ENCODE measurements at regions not wholly inside any gene's neighbourhood (a gene's known extent, or its start where the extent isn't known, plus 50 kb on each side); places are given as distances from the start of the nearest gene placed in this dataset.

DNA sequence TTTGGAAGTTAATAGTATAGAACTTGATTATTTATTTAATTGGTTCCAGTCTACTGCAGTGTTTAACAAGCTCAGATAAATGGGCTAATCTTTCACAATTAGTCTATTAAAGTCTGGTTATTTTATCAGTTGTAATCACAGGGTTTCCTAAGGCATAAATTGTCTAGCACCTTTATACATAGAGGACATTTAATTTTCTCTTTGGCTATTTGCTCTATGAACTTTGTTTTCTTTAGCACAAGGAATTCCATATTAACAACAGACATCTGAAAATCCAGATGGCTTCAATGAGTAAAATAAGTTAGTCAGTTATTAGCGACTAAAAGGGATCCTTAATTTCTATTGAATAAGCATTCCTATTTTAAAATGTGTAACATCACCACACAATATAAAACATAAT lies 1350.8 kb upstream of the SLC10A2 start:
- intact Hi-C loops (cut with micrococcal nuclease): no loop called here

DNA sequence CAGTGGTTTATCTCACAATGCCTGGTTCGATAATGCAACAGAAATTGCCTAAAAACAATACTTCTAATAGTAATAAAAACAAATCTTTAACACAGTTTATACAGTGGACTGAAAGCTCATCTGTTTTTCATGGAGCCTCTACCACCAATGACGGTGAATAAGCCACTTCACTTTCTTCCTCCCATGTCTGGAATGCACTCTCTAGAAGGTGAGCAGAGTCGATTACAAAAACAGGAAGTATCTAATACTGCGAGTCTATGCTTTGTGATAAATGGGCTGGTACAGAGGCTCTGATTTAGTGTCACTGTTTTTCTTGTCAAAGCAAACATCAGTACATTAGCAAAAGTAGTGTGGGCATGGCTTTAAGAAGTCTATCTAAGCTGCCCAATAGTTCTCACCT lies 1348.6 kb upstream of the SLC10A2 start:
- intact Hi-C loops (cut with micrococcal nuclease): no loop called here

DNA sequence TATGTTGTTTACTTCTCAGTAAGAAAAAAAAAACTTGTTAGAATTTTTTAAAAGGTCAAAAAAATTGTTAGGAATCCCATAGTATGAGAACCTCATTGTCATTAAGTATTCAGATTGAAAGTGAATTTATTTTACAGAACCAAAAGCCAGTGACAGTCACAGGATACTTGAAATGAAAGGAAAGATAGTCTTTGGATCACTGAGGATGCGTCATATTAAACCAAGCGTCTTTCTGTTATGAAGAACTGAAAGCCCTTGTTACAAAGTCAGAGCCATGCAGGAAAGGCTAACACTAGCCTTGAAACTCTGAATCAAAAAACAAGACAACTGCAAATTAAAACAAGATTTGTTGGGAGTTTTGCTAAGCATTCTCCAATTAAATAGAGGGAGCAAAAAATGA lies 1348.0 kb upstream of the SLC10A2 start:
- intact Hi-C loops (cut with micrococcal nuclease): no loop called here

DNA sequence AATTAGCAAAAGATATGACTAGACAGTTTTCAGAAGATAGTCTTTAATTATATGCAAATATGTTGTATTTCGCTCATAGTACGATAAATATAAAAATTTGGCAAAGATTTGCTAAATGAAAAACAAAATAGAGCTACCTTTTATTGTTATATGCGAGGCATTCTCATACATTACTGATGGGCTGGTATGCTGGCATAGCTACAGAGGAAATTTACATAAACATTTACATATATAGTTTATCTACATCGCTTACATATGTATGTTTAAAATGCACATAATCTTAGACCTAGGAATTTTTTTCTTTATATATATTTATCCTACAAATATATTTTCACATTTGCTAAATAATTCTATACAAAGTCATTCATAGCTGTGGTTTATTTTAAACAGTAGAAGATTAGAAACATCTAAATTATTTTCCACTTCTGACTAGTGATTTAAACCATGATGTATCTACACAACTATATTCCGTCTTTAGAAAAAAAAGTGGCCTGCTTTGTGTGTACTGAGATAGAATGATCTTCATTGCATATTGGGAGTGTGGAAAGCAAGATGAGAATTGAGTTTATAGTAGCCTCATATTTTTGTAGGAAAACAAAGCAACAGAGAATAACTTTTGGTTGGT lies 1345.0 kb upstream of the SLC10A2 start:
- intact Hi-C loops (cut with micrococcal nuclease): no loop called here

DNA sequence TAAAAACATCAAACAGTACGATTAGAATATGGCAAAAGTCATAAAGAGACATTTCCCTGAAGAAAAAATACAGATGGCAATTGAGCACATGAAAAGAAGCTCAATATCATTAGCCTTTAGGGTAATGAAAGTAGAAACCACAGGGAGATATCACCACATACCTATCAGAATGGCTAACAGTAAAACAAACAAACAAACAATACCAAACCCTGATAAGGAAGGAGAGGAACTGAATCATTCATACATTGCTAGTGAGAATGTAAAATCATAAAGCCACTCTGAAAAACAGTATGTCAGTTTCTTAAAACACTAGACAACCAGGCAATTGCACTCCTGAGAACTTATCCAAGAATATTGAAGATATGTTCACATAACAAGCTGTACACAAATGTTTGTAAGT lies 1342.5 kb upstream of the SLC10A2 start:
- intact Hi-C loops (cut with micrococcal nuclease): no loop called here

DNA sequence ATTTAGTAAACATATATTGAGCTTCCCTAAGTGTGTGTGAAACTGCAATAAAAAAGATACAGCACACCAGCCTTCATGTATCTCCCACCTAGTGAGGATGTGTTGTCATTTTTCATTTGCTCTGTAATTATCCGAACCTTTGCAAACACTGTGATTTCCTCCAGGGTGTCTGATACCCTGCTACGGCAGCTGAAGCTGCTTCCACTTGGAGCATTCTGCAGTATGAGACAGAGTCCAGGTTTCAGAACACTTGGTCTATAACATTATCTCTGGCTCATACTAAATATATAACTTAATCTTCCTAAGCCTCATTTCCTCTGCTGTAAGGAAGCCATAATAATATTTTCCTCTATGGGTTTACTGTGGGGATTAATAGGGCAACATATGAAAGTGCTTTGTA lies 1338.1 kb upstream of the SLC10A2 start:
- intact Hi-C loops (cut with micrococcal nuclease): no loop called here

DNA sequence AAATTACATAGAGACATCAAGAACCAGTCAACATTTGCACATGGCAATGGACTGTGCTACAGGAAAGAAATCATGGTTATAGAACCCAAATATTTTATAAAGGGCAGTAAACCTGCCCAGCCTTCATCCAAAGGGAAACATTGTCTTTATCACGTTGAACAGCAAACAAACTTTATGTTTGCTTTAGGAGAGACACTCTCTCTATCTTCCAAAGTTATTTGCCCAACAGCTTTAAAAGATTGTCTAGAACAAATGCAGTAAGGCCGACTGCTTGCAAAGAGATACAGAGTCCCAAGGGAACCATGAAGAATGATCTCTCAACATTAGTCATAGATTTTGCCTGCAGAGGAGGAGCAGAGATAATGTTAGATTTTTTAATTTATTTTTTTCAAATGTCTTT lies 1323.5 kb upstream of the SLC10A2 start:
- intact Hi-C loops (cut with micrococcal nuclease): no loop called here

DNA sequence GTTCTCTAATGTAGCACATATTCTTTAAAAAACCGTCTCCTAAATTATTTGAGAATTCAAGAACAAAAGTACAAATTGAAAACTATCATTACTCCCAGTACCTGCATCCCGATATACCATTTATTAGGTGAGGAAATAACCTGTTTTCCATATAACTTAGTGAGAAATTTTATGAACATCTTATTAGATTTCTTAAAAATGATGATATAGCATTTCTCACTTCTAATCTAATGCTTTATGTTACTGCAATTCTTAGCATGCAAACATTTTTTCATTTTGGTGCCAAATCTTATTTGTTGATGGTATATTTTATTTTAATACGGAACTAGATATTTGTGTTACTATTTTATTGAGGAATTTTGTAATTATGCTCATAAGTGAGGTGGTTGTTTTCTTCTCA lies 1321.3 kb upstream of the SLC10A2 start:
- intact Hi-C loops (cut with micrococcal nuclease): no loop called here

DNA sequence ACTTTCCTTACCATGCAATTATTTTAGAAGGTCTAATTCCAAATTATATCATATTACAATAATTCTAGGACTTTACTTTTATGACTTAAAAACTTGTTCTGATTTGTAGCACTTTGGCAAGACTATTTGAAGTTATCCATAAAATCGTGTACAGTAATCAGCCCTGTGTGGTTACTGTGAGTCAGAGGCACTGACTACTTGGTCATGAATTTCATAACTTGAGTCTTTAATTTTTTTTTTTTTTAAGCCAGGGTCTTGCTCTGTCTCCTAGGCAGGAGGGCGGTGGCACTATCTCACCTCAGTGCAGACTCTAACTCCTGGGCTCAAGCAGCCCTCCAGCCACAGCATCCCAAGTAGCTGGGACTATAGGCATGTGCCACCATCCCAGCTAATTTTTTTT lies 1319.2 kb upstream of the SLC10A2 start:
- intact Hi-C loops (cut with micrococcal nuclease): no loop called here

DNA sequence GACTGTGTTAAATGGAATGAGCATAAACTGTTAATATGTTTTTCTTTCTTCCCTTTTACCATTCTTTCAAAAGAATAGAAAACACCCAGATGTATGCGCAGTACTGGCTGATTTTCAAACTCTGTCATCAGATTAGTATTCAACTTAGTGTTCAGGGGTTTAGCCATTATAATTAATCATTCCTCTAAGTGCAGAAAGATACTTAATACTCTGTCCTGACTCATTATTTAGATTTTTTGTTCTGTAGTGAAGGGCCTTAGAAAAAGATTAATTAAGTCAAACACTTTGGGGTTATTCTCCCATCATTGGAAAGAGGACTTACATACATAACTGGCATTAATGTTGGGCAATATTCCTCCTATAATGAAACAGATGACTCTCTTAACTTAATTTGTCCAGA lies 1316.7 kb upstream of the SLC10A2 start:
- intact Hi-C loops (cut with micrococcal nuclease): no loop called here

DNA sequence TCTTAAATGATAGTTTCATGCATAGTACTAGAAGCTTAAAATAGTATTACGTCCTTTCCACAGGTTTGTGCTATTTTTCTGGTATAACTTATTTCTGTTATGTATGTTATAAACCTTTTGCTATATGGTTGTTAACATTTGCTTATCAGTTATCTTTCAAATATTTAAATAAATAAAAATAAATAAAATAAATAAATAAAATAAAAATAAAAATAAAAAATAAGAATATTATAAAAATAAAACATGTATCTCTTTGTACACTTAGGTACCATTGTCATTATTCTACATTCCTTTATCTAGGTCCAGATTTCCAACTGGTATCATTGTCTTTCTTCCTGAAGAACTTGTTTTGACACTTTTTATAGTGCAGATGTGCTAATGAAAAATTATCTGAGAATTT lies 1310.4 kb upstream of the SLC10A2 start:
- intact Hi-C loops (cut with micrococcal nuclease): no loop called here

DNA sequence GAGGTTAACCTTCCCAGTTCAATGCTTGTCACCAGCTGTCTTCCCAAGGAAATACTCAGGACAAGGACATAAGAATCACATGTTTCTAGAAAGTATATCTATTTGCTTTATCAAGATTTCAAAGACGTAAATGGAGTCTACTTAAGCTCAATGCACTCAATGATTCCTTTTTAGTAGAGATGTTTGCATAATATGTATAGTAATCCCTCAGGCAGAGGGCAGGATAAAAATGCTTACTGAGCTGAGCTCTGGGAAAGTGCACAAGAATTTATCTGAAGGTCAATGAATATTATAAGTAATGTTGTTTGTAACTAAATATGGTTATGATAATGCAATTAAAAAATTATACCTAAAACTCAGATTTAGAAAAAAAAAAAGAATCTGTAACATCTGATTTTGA lies 1309.4 kb upstream of the SLC10A2 start:
- intact Hi-C loops (cut with micrococcal nuclease): no loop called here

DNA sequence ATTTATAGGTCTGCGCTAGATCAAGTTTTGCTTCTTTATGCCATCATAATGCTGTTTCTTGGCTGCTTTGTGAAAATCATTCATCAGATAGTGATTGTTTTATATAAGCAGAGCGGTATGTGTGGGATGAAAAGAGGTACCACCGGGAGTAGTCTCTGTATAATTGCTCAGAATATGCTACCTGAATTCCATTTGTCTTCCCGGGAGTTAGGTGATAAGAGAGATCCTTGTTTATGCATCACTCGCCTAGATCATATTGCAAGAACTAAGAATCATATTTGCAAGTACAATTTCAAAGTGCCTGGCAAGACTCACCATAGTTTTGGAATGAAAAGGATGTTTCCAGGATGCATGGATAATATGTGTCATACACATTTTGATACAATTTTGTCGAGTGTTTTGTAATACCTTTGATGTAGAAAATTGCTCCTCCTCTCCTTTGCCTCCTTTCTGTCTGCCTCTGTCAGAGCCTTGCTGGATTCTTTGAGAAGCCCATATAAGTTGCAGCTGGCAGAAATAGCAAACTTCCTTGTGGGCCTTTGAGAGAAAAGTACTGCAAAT lies 1306.0 kb upstream of the SLC10A2 start:
- intact Hi-C loops (cut with micrococcal nuclease): no loop called here

DNA sequence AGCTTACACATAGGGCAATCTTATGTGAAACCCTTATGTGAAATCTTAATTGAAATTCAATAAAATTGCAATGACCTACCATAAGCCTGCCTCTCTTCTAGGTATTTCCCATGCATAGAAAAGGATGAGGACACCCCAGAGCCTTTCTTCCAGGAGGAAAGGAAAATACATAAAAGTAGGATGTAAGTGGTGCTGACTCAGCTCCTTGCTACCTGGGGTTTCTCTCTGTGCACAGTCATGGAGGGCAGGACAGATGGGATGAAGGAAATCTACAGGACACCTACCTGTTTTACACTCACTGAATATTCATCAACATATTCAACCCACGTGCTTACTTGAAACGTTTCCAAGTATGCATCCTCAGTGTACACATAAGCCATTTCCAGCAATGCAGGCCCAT lies 1299.2 kb upstream of the SLC10A2 start:
- intact Hi-C loops (cut with micrococcal nuclease): no loop called here

DNA sequence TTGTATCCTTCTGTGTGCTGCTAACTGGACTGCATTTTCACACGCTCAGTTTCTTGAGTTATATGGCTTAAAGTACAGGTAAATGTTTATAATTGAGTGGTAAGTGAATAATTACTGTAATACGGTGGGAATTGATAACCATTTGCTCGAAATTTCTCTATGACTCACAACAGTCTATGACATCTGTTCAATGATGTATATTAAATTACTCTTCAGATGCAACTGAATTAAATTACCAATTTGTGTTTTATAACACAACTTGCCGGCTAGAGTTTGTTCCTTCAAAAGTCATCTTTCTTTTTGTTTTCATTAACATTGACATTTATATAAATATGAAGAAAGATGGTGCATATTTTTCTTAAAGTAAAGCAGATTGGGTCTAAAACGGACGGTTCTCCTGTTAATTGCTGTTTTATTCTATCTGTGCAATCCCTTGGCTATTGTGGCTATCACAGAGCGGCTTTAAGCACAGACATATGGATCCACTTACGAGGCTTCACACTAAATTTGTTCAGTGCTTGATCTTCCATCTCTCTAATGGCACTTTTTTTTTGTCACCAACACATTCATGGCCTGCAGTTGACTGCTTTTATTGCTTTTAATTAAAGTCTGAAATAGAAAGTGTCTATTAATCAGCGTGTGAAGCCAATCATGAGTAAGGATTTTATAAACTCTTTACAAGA lies 1291.6 kb upstream of the SLC10A2 start:
- intact Hi-C loops (cut with micrococcal nuclease): no loop called here

DNA sequence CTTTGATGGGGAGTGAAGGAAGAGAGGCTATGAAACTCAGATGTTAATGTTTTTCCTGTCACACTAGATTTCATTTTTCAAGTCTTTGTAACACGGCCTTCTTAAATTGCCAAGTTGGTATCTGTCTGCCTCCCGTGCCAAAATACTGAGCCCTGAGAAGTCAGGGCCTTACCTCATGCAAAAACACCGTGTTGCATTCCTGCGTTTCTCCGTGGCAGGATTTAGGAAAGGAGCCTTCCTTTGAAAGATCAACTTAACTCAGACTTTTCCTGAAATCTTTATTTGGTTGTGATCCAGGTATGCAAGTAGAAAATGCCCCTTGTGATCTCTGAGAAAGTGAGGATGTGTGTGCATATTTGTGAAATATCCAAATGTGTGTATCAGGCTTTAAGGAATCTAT lies 1291.0 kb upstream of the SLC10A2 start:
- intact Hi-C loops (cut with micrococcal nuclease): no loop called here

DNA sequence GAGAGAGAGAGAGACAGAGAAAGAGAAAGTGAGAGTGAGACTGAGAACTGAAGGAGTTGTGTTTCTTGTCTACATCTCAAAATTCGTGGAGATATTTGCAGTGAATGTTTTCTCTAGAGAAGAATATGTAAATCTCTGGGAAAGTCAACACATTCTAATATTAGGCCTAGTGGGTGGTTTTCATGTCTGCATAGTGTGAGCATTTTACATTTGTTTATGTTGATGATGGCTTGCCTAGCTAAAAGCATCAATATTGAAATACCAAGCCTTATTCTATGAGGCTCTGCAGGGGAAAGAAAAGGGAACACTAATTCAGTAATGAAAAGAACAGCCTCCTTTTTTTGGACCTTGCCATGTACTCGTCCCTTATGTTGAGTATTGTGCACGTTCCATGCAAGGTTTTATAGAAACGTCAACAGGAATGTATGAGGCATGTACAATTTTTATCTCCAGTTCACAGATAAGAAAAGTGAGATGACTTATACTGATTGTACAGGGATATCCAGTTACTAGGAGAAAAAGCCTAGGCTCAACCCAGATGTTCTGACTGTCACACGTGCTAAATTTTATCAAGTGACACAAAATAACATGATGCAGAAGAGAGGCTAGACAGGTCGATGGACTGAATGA lies 1288.9 kb upstream of the SLC10A2 start:
- intact Hi-C loops (cut with micrococcal nuclease): no loop called here

DNA sequence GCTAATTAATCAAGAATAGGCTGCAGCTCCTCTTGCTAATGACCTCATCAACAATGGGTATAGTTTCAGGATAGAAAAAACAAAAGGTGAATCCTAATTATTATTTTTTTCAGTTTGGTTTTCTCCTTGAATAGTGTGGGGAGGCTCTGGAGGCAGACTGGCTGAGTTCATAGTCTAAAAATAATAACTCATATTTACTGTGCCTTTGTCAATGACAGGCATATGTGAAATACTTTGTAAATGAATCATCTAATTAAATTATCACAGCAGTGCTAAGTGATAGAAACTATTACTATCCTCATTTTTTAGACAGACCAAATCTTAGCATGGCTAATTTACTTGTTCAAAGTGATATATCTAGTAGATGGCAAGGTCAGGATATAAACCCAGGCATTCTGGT lies 1261.0 kb upstream of the SLC10A2 start:
- intact Hi-C loops (cut with micrococcal nuclease): no loop called here

DNA sequence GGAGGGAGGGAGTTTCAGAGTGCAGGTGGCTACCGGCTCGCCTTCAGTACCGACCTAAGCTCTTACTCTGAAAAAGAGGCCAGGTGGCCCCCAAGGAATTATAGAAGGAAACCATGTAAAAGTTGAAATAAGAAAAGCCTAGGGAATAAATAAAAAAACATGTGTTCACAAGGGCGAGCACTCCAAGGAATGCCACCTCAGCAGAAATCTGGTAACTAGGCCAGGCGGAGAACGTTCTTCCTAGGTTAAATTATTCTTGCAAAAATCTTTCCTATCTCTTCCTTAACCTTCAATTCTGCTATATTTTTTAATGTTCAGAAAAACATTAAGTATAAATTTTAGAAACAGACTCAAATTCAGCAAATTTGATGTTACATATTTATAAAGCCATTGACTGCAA lies 1260.3 kb upstream of the SLC10A2 start:
- intact Hi-C loops (cut with micrococcal nuclease): no loop called here

DNA sequence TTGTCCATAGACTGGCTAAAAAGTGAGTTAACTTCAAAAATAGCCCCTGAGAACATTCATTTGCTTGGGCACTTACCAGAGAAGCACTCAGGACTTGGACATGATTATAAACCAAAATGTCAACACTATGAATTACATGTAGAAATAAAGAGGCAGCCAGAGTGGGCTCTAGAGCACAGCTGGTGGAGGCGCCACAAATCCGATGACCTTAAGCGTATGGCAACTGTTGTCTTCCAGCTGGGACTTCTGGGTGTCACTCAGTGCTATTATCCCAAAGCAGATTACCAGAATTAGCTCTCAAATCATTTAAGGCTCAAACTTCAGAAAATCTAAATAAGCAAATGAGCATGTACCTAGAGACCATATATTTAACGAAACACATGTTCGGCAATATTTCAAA lies 1255.5 kb upstream of the SLC10A2 start:
- intact Hi-C loops (cut with micrococcal nuclease): no loop called here

DNA sequence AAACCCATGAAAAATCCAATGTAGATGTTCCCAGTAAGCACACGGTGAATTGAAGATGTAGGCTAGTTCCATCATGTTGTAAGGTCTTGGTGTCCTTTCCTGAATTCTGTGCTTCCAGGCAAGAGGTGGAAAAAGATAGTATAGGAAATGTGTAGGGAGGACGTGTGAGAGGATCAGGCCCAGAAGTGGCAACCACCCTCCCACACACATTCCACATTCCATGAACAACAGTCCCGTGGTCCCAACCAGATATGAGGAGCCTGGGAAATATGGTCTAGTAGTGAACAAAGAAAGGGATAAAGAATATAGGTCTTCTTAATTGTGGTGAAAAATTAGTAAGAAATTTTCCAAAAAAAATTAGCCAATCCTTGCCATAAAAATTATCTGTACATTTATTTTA lies 1254.2 kb upstream of the SLC10A2 start:
- intact Hi-C loops (cut with micrococcal nuclease): no loop called here

DNA sequence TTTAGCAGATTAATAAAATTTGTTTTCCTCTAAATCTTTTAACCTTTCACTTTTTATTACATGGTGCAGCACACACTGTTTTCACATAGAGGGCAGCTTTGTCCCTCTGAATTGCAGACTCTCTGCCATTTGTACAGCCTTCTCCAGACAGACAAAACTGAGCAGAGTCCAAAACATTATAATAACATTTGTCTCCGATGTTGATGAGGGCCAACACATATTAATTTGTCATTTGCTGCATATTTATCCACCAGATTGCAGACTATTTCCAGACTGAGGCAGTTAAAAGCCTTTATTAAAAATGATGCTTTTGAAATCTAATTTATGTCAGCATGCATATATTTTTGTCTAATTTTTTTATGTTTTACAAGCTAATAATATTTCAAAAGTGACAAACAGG lies 1251.9 kb upstream of the SLC10A2 start:
- intact Hi-C loops (cut with micrococcal nuclease): no loop called here

DNA sequence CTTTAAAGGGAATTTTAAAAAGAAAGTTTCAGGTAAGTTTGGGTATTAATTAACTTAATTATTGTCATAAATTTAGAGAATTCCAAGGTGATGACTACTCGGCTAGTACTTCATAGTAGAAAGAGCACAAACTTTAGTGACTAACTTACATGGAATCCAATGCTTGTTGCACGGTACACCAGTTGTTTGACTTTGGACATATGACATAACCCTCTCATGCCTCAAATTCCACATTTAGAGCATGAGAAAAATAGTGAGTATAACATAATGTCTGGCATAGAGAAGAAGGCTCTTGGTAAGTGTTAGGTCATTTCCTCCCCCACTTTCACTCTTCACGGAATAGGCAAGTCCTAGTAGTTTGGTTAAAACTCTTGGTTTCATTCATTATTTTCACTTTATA lies 1249.4 kb upstream of the SLC10A2 start:
- intact Hi-C loops (cut with micrococcal nuclease): no loop called here

All from T-helper 1 cell treated with Interleukin-12 subunit alpha and Interleukin-12 subunit beta and Interleukin-4 antibody, amounts not matched to agents 30 ng/mL and 1 ng/mL, for 36 hours (primary cell).